Peyer's patch (tissue), 4 donors: ENCODE measurements at regions not wholly inside any gene's neighbourhood (a gene's known extent, or its start where the extent isn't known, plus 50 kb on each side); places are given as distances from the start of the nearest gene placed in this dataset.

ENCODE experiments used
- CTCF ChIP-seq, 6 experiments: fragments of 450-650 bp in 4 of 6; fragments of 200-600 bp in 2 of 6; sonication (generic) in 1 of 6; IDR thresholded peaks; one replicate each; pipeline ENCODE4 v1.5.1; 2017 to 2019; ENCODE audit warnings: antibody characterized with exemption in 6 of 6, mild to moderate bottlenecking in 3 of 6, moderate library complexity in 1 of 6
- POLR2A ChIP-seq, 2 donors: fragments of 450-650 bp; IDR thresholded peaks; one replicate each; pipeline ENCODE4 v1.5.1; 2017; ENCODE audit warnings: antibody characterized with exemption in 2 of 2, mild to moderate bottlenecking in 2 of 2, moderate library complexity in 2 of 2

GRCh38 chr6:82063574-82063973 is 184.0 kb downstream of the IBTK start:
- TF ChIP-seq POLR2A (IDR thresholded peaks at IDR 0.05) (no peak), CTCF (IDR thresholded peaks at IDR 0.05) (no peak)
